BLaER1 treated with 17β-estradiol and CSF1 and Interleukin-3, amounts not matched to agents 10 nM and 100 nM (cell line): ENCODE measurements at regions not wholly inside any gene's neighbourhood (a gene's known extent, or its start where the extent isn't known, plus 50 kb on each side); places are given as distances from the start of the nearest gene placed in this dataset.
A peak's percentile ranks its signal among the peaks of the same experiment; 100 is the strongest.

Source experiments
- H3K27ac ChIP-seq, 11 experiments: shearing (Covaris generic); formaldehyde crosslinking; 2 replicates each; pipeline ENCODE4 v1.8.1; 2022
- H3K27me3 ChIP-seq, 11 experiments: shearing (Covaris generic); formaldehyde crosslinking; 2 replicates each; pipeline ENCODE4 v1.8.1; 2022
- H3K36me3 ChIP-seq, 11 experiments: shearing (Covaris generic); formaldehyde crosslinking; 2 replicates each; pipeline ENCODE4 v1.8.1; 2022
- H3K4me1 ChIP-seq, 10 experiments: shearing (Covaris generic); formaldehyde crosslinking; 2 replicates each; pipeline ENCODE4 v1.8.1; 2022
- H3K4me2 ChIP-seq, 11 experiments: shearing (Covaris generic); formaldehyde crosslinking; 2 replicates each; pipeline ENCODE4 v1.8.1; 2022
- H3K4me3 ChIP-seq, 10 experiments: shearing (Covaris generic); formaldehyde crosslinking; 2 replicates each; pipeline ENCODE4 v1.8.1; 2022
- H3K9ac ChIP-seq, 11 experiments: shearing (Covaris generic); formaldehyde crosslinking; 2 replicates each; pipeline ENCODE4 v1.8.1; 2022
- H3K9me3 ChIP-seq, 11 experiments: shearing (Covaris generic); formaldehyde crosslinking; replicated peaks in 1 of 11; 2 replicates each; pipeline ENCODE4 v1.8.1; 2022
- H4K20me1 ChIP-seq, 11 experiments: shearing (Covaris generic); formaldehyde crosslinking; 2 replicates each; pipeline ENCODE4 v1.8.1; 2022
- Cebpa-rat ChIP-seq, 11 experiments: shearing (Covaris generic); IDR thresholded peaks; 2 replicates each; pipeline ENCODE4 v1.8.1; 2022

DNA sequence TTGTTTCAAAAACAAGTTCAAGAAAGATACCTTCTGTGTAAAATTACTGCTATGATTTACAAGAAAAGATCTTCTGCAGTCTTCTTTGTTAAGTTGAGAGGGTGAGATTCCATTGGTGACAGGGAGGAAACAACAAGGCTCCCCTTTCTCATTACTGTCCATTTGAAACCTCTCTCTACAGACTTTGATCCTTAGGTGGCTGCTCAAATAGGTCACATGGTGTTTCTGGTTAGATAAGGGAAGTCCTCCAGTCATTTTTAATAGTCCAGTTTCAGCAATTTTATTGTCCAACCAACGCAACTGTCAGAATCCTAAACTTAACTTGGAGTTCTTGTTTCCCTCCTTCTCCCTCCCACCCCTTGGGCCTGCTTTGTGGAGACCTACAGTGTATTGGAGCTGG is 390.4 kb downstream of the EFNB2 start:
- peak overlapping the region in 2 of 11 experiments; percentile 32 to 38; a peak in 4 of 22 replicates for H3K4me2 ChIP-seq
- H3K27ac ChIP-seq, result no peak overlapping the region
- no peak overlapping the region for H3K9ac ChIP-seq
- no peaks in the 10 kb centered on the region for H3K36me3 ChIP-seq
- H3K4me1 ChIP-seq, result peaks cover 0 to 23% (median 0%) of the 10 kb centered on the region in 10 experiments; a peak in 4 of 20 replicates
- H4K20me1 ChIP-seq, result no peaks in the 10 kb centered on the region
- H3K9me3 ChIP-seq, result no peaks in the 10 kb centered on the region
- no peak for TF ChIP-seq Cebpa-rat (IDR thresholded peaks at IDR 0.05)
- no peaks in the 10 kb centered on the region for H3K27me3 ChIP-seq
- no peak overlapping the region for H3K4me3 ChIP-seq

DNA sequence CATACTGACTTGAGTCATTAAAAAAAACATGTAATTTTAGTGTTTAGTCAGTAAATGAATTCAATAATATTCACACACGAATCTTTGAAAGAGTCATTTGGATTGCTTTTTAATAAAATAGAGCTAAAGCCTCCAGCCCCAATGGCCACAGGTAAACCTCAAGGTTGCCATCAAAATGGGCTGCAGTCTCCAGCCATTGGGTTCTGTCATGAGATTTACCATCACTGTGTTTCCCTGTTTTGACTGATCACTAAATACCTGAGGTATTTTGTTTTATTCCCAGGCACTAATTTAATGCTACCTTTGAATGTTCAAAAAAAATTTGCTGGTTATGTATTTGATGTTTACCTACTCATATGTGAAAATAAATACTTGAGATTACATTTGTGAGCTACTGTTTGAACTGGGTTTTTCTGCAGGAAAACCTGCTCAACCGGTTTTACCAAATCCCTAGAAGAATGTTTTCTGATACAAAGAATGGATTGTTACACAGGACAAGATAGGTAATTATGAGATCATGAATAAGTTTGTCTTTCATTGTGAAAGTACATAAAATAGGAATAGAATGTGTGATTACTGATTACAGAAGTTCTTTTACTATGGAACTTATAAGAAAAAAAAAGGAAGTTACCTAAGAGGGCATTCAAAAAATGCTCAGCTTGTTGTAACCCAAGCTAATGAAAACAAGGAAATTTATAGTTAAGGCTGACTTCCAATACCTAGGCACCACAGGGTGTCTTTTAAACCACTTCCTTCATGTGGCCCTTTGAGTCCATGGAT is 391.3 kb downstream of the EFNB2 start:
- Histone ChIP-seq H3K9ac (no peak overlapping the region), H3K36me3 (no peaks in the 10 kb centered on the region), H3K4me2 (peak overlapping the region in 2 of 11 experiments; percentile 20 to 38; a peak in 3 of 22 replicates), H3K9me3 (no peaks in the 10 kb centered on the region), H4K20me1 (no peaks in the 10 kb centered on the region), H3K27ac (no peak overlapping the region), H3K4me3 (no peak overlapping the region), H3K4me1 (peaks cover 0 to 23% (median 0%) of the 10 kb centered on the region in 10 experiments; a peak in 4 of 20 replicates), H3K27me3 (no peaks in the 10 kb centered on the region)
- TF ChIP-seq Cebpa-rat (IDR thresholded peaks at IDR 0.05), result no peak

DNA sequence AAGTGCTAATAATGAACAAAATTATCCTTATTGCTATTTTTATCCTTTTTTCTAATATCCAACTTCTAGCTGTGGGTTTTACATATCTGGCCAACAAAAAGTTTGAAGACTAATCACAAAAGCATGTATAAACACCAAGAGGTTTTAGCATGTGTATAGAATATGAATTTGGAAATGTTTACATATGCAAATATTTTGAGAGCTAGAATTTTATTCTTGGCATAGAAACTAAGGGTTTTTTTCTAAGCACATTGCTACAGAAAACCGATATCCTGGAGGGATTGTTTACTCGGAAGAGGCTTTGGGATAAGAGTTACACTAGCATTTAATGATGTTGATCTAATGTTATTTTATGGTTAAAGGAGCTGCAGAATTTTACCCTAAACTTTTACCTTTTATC is 392.1 kb downstream of the EFNB2 start:
- peaks cover 0 to 23% (median 0%) of the 10 kb centered on the region in 10 experiments; a peak in 4 of 20 replicates for H3K4me1 ChIP-seq
- H4K20me1 ChIP-seq, result no peaks in the 10 kb centered on the region
- no peak overlapping the region for H3K4me3 ChIP-seq
- no peaks in the 10 kb centered on the region for H3K27me3 ChIP-seq
- no peak overlapping the region for H3K9ac ChIP-seq
- no peaks in the 10 kb centered on the region for H3K9me3 ChIP-seq
- H3K4me2 ChIP-seq, result no peak overlapping the region
- no peaks in the 10 kb centered on the region for H3K36me3 ChIP-seq
- H3K27ac ChIP-seq, result no peak overlapping the region
- TF ChIP-seq Cebpa-rat (IDR thresholded peaks at IDR 0.05), result no peak

DNA sequence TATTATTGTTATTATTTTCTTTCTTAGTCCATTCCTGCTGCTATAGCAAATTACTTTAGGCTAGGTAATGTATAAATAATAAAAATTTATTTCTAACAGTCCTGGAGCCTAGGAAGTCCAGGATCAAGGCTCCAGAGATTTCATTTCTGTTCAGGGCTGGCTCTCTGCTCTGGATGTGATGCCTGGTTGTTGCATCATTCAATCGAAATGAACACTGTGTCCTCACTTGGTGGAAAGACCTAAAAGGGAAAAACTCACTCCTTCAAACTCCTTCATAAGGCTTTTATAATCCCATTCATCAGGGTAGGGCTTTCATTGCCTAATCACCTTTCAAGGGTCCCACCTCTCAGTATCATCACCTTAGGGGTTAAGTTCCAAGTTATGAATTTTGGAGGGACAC is 395.0 kb downstream of the EFNB2 start:
- Histone ChIP-seq H3K36me3 (no peaks in the 10 kb centered on the region), H3K4me3 (no peak overlapping the region), H3K9me3 (peaks cover 0 to 5% (median 0%) of the 10 kb centered on the region in 11 experiments; a peak in 1 of 22 replicates), H4K20me1 (no peaks in the 10 kb centered on the region), H3K27ac (no peak overlapping the region), H3K27me3 (no peaks in the 10 kb centered on the region), H3K4me1 (peaks cover 0 to 15% (median 0%) of the 10 kb centered on the region in 10 experiments; a peak in 4 of 20 replicates), H3K9ac (no peak overlapping the region), H3K4me2 (no peak overlapping the region)
- TF ChIP-seq Cebpa-rat (IDR thresholded peaks at IDR 0.05), result no peak

DNA sequence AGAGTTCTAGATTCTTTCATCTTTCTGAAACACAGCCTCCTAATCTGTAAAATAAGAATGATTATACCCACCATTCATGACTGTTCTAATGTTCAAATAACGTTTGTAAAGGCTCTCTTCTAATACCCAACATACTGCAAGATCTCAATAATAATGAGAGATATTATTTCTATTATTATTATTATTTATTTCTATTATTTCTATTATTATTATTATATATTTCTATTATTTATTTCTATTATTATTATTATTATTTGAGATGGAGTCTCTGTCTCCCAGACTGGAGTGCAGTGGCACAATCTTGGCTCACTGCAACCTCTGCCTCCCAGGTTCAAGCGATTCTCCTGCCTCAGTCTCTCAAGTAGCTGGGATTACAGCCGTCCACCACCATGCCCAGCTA is 395.5 kb downstream of the EFNB2 start:
- H3K27ac ChIP-seq, result no peak overlapping the region
- no peak for TF ChIP-seq Cebpa-rat (IDR thresholded peaks at IDR 0.05)

DNA sequence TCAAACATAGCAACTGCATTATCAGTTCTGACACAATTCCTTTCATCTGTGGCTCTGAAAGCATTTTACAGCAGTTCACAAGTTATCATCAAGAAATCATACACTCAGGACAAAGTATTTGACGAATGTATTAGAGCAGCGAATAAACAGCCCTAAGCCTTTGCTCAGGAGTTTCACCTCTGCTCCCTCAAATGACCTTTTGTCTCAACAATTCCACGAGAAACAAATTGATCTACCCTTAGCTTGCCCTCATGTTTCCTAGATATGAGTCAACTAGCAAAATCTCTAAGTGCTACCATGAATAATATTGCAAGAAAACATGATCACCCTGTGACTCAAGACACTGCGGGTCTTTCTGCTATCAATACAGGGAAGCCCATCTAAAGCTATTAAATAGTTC is 396.1 kb downstream of the EFNB2 start:
- Histone ChIP-seq H3K4me1 (peaks cover 0 to 4% (median 0%) of the 10 kb centered on the region in 10 experiments; a peak in 4 of 20 replicates), H3K27me3 (no peaks in the 10 kb centered on the region), H3K9me3 (peaks cover 0 to 9% (median 0%) of the 10 kb centered on the region in 11 experiments; a peak in 4 of 22 replicates), H3K27ac (no peak overlapping the region), H3K9ac (no peak overlapping the region), H4K20me1 (no peaks in the 10 kb centered on the region), H3K36me3 (no peaks in the 10 kb centered on the region), H3K4me3 (no peak overlapping the region), H3K4me2 (no peak overlapping the region)
- no peak for TF ChIP-seq Cebpa-rat (IDR thresholded peaks at IDR 0.05)

More for the DNA sequence above, 395.5 kb downstream of the EFNB2 start:
- Histone ChIP-seq H3K27me3 (no peaks in the 10 kb centered on the region), H4K20me1 (no peaks in the 10 kb centered on the region), H3K9ac (no peak overlapping the region), H3K4me2 (no peak overlapping the region), H3K9me3 (peaks cover 0 to 5% (median 0%) of the 10 kb centered on the region in 11 experiments; a peak in 1 of 22 replicates), H3K4me1 (peaks cover 0 to 10% (median 0%) of the 10 kb centered on the region in 10 experiments; a peak in 4 of 20 replicates), H3K4me3 (no peak overlapping the region), H3K36me3 (no peaks in the 10 kb centered on the region)

DNA sequence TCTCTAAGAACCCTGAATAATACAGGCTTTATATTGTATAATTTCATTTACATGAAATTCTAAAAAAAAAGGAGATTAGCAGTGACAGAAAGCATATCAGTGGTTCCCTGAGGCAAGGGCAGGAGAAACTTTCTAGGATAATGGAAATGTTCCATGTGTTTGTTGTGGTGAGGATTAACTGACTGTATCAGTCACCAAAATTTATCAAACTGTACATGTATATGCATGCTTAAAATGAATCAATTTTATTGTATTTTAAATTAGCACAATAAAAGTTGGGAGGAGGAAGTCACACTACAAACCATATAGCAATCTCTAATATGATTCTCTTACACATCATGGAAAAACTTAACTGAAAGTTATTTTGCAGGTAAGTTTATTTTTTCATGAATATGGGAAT is 396.8 kb downstream of the EFNB2 start:
- Histone ChIP-seq H4K20me1 (no peaks in the 10 kb centered on the region), H3K27me3 (no peaks in the 10 kb centered on the region), H3K4me3 (no peak overlapping the region), H3K36me3 (no peaks in the 10 kb centered on the region), H3K9me3 (peaks cover 0 to 16% (median 4%) of the 10 kb centered on the region in 11 experiments; a peak in 16 of 22 replicates), H3K27ac (no peak overlapping the region), H3K9ac (no peak overlapping the region), H3K4me1 (no peaks in the 10 kb centered on the region), H3K4me2 (no peak overlapping the region)
- TF ChIP-seq Cebpa-rat (IDR thresholded peaks at IDR 0.05), result no peak

DNA sequence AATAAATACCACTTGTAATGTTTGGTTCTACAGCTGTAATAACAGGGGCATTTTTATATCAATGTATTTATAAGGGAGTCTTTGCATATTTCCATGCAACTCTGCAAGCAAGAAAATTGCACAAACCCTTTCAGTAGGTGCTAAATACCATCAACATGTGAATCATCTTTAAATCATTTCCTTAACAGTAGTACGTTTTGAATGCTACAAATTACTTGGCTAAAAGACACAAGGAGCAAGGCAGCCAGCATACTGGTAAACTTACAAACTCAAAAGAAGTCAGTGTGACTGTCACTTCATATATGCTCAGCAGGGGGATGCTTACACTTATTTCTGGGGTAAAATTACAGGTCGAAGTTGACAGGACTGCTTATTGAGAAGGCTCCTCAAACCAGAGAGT is 402.4 kb downstream of the EFNB2 start:
- Histone ChIP-seq H3K4me2 (no peak overlapping the region), H4K20me1 (no peaks in the 10 kb centered on the region), H3K27ac (no peak overlapping the region), H3K9me3 (peaks cover 9 to 33% (median 12%) of the 10 kb centered on the region in 11 experiments; a peak in 19 of 22 replicates), H3K9ac (no peak overlapping the region), H3K4me1 (no peaks in the 10 kb centered on the region), H3K4me3 (no peak overlapping the region), H3K36me3 (no peaks in the 10 kb centered on the region), H3K27me3 (no peaks in the 10 kb centered on the region)
- no peak for TF ChIP-seq Cebpa-rat (IDR thresholded peaks at IDR 0.05)

DNA sequence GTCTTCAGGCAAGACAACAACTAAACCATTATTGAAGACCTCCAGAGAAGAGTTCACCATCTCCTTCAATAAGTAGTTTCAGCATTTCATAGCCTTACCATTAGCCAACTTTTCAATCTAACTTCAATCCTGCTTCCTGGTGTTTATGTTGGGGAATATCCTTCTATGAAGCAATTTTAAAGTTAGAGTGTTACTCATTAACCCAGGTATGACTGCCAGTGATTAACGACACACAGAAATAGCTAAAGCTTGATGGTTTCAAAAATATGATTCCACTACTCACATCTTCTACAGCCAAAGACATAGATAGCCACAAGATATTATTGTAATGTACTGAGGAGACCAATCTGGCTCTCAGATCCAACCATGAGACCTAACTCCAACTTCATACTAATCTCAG is 403.2 kb downstream of the EFNB2 start:
- no peaks in the 10 kb centered on the region for H3K36me3 ChIP-seq
- no peak overlapping the region for H3K4me2 ChIP-seq
- no peak overlapping the region for H3K4me3 ChIP-seq
- H3K4me1 ChIP-seq, result no peaks in the 10 kb centered on the region
- no peak overlapping the region for H3K9ac ChIP-seq
- no peaks in the 10 kb centered on the region for H4K20me1 ChIP-seq
- no peak overlapping the region for H3K27ac ChIP-seq
- TF ChIP-seq Cebpa-rat (IDR thresholded peaks at IDR 0.05), result no peak
- no peaks in the 10 kb centered on the region for H3K27me3 ChIP-seq
- H3K9me3 ChIP-seq, result peaks cover 9 to 33% (median 12%) of the 10 kb centered on the region in 11 experiments; a peak in 19 of 22 replicates

DNA sequence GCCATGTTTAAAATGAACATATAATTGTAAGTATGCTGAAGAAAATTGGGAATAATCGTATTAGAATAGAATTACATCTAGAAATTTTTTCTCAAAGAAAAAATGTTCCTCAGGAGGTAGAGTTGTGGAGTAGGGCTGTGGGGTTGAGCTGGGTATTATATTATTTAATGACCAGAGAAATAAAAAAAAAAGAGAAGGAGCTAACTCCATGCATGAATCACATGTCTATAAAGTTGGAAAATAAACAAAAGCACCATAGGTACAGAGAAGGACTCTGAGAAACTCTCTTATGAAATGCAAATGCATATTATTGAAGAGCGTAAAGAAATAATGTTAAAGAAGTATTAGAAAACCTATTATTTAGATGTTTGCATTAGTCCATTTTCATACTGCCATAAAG is 405.5 kb downstream of the EFNB2 start:
- Histone ChIP-seq H3K9ac (no peak overlapping the region), H3K4me1 (no peaks in the 10 kb centered on the region), H3K27ac (no peak overlapping the region), H4K20me1 (no peaks in the 10 kb centered on the region), H3K9me3 (peaks cover 9 to 34% (median 13%) of the 10 kb centered on the region in 11 experiments; a peak in 19 of 22 replicates), H3K4me2 (no peak overlapping the region), H3K36me3 (no peaks in the 10 kb centered on the region), H3K27me3 (no peaks in the 10 kb centered on the region), H3K4me3 (no peak overlapping the region)
- TF ChIP-seq Cebpa-rat (IDR thresholded peaks at IDR 0.05), result no peak
